Transverse colon (tissue), 4 donors: ENCODE measurements at regions not wholly inside any gene's neighbourhood (a gene's known extent, or its start where the extent isn't known, plus 50 kb on each side); places are given as distances from the start of the nearest gene placed in this dataset.
A peak's percentile ranks its signal among the peaks of the same experiment; 100 is the strongest.

Source experiments
- DNase-seq: peaks from one replicate; pipeline ENCODE4 v3.0.0-alpha.2; 2019
- H3K27ac ChIP-seq, 4 donors: fragments of 200-600 bp; sonication (generic); 2 replicates each; pipeline ENCODE4 v1.5.1; 2016 to 2018; ENCODE audit warnings: inconsistent platforms in 4 of 4
- H3K27me3 ChIP-seq: fragments of 200-600 bp; sonication (generic); 2 replicates; pipeline ENCODE4 v1.5.1; 2017; ENCODE audit warnings: inconsistent platforms
- H3K36me3 ChIP-seq, 4 donors: fragments of 200-600 bp; sonication (generic); 2 replicates each; pipeline ENCODE4 v1.5.1; 2017 to 2019; ENCODE audit warnings: inconsistent platforms in 4 of 4
- H3K4me1 ChIP-seq, 4 donors: fragments of 200-600 bp; sonication (generic); 2 replicates each; pipeline ENCODE4 v1.5.1; 2017 to 2020; ENCODE audit warnings: inconsistent platforms in 4 of 4
- H3K4me3 ChIP-seq, 4 donors: fragments of 200-600 bp; sonication (generic); 1 replicate in 1 of 4; 2 replicates in 3 of 4; pipeline versions ENCODE4 v1.5.1 to v1.6.1; 2017 to 2019; ENCODE audit warnings: inconsistent platforms in 4 of 4
- H3K9me3 ChIP-seq, 2 donors: fragments of 200-600 bp; sonication (generic); 2 replicates each; pipeline ENCODE4 v1.5.1; 2017 to 2019; ENCODE audit warnings: inconsistent platforms in 2 of 2
- EP300 ChIP-seq: sonication (generic); formaldehyde crosslinking; IDR thresholded peaks from one replicate; pipeline ENCODE4 v1.6.1; 2017; ENCODE audit warnings: antibody characterized with exemption, low read depth
- POLR2A ChIP-seq: fragments of 450-650 bp; IDR thresholded peaks from one replicate; pipeline ENCODE4 v1.6.1; 2016; ENCODE audit warnings: antibody characterized with exemption, mild to moderate bottlenecking, moderate library complexity
- POLR2AphosphoS5 ChIP-seq, 3 donors: sonication (generic); formaldehyde crosslinking; IDR thresholded peaks; one replicate each; pipeline ENCODE4 v1.6.1; 2016; ENCODE audit warnings: antibody characterized with exemption in 3 of 3
- WGBS, 2 donors: methylation state at CpG; one replicate each; pipeline ENCODE4 v1.1.5; 2018; ENCODE audit warnings: low coverage in 1 of 2; 5-methylcytosine and 5-hydroxymethylcytosine counted together
- in situ Hi-C, 4 donors: fragments of 200-750 bp; cut with MboI; loops; one replicate each; pipeline versions ENCODE4 v1.15.0 to v1.15.1; 2017; ENCODE audit warnings: low sequenced_read_pairs in 3 of 4, low pct_ligation_motif_present in 1 of 4, low pct_unique_long_range_greater_than_20kb in 1 of 4
- intact Hi-C: fragments of 100-400 bp; cut with DNase I; formaldehyde crosslinking; loops from one replicate; pipeline ENCODE4 v1.15.1; 2023; ENCODE audit warnings: low total_unique reads
- TF ChIP-seq, protein P1 (sequence below), 5 experiments: fragments of 200-600 bp in 3 of 5; fragments of 450-650 bp in 2 of 5; sonication (generic) in 3 of 5; IDR thresholded peaks; 1 replicate in 2 of 5; 2 replicates in 3 of 5; pipeline ENCODE4 v1.5.1; 2016 to 2017; ENCODE audit warnings: antibody characterized with exemption in 5 of 5, inconsistent platforms in 3 of 5, mild to moderate bottlenecking in 2 of 5, moderate library complexity in 1 of 5

- DNase-seq, result no peak
- Histone ChIP-seq H3K9me3 (no peaks in the 10 kb centered on the region), H3K4me3 (no peak overlapping the region), H3K27me3 (no peaks in the 10 kb centered on the region), H3K27ac (no peak overlapping the region), H3K4me1 (no peaks in the 10 kb centered on the region), H3K36me3 (no peaks in the 10 kb centered on the region)
- intact Hi-C loops (no loop called here), in situ Hi-C loops (no loop called here)
- WGBS, 2 donors, result 79 to 80% methylated on average over 3 of the region's 3 CpGs
- TF ChIP-seq POLR2AphosphoS5 (IDR thresholded peaks at IDR 0.05) (no peak), POLR2A (no peak), EP300 (no peak)
- TF ChIP-seq, protein P1, sequence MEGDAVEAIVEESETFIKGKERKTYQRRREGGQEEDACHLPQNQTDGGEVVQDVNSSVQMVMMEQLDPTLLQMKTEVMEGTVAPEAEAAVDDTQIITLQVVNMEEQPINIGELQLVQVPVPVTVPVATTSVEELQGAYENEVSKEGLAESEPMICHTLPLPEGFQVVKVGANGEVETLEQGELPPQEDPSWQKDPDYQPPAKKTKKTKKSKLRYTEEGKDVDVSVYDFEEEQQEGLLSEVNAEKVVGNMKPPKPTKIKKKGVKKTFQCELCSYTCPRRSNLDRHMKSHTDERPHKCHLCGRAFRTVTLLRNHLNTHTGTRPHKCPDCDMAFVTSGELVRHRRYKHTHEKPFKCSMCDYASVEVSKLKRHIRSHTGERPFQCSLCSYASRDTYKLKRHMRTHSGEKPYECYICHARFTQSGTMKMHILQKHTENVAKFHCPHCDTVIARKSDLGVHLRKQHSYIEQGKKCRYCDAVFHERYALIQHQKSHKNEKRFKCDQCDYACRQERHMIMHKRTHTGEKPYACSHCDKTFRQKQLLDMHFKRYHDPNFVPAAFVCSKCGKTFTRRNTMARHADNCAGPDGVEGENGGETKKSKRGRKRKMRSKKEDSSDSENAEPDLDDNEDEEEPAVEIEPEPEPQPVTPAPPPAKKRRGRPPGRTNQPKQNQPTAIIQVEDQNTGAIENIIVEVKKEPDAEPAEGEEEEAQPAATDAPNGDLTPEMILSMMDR (IDR thresholded peaks at IDR 0.05), result no peak
These were observed 1036.2 kb upstream of the POU3F3 start for GRCh38 chr2:103817746-103818145.

GRCh38 chr2:103818176-103818575, 1035.7 kb upstream of the POU3F3 start:
- H3K36me3 ChIP-seq, result no peaks in the 10 kb centered on the region
- WGBS, 2 donors, result 56 to 74% methylated on average over 2 of the region's 2 CpGs
- in situ Hi-C loops, result no loop called here
- intact Hi-C loops, result no loop called here
- TF ChIP-seq POLR2A (no peak), EP300 (no peak), POLR2AphosphoS5 (IDR thresholded peaks at IDR 0.05) (no peak)
- TF ChIP-seq, protein P1 (IDR thresholded peaks at IDR 0.05), result no peak
- no peak overlapping the region for H3K27ac ChIP-seq
- H3K4me1 ChIP-seq, result no peaks in the 10 kb centered on the region
- H3K4me3 ChIP-seq, result no peak overlapping the region
- H3K9me3 ChIP-seq, result no peaks in the 10 kb centered on the region
- DNase-seq, result no peak
- no peaks in the 10 kb centered on the region for H3K27me3 ChIP-seq

DNA sequence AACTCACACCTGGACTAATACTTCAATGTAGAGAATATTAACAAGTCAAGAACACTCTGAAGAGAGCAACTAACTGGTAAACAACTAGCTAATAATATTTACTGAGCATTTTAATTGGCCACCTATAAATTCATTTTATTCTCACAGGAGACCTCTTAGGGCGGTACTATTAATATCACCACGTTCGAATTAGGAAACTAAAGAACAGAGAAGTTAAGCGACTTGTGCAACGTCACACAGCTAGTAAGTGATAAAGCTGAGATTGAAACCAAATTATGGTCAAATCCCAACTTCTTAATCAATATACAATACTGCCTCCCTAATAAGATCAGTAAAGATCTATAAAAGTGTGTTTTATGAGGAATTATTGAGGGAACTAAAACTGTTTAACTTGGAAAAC, 1034.3 kb upstream of the POU3F3 start:
- Histone ChIP-seq H3K27ac (no peak overlapping the region), H3K27me3 (no peaks in the 10 kb centered on the region), H3K4me3 (no peak overlapping the region), H3K4me1 (peaks cover 0 to 4% (median 0%) of the 10 kb centered on the region in 4 donors), H3K9me3 (no peaks in the 10 kb centered on the region), H3K36me3 (no peaks in the 10 kb centered on the region)
- 88 to 89% methylated on average over 5 of the region's 5 CpGs for WGBS, 2 donors
- TF ChIP-seq POLR2A, result no peak
- no peak for TF ChIP-seq POLR2AphosphoS5 (IDR thresholded peaks at IDR 0.05)
- TF ChIP-seq, protein P1 (IDR thresholded peaks at IDR 0.05), result no peak
- TF ChIP-seq EP300, result no peak
- no peak for DNase-seq
- intact Hi-C loops, result no loop called here
- in situ Hi-C loops, result no loop called here

DNA sequence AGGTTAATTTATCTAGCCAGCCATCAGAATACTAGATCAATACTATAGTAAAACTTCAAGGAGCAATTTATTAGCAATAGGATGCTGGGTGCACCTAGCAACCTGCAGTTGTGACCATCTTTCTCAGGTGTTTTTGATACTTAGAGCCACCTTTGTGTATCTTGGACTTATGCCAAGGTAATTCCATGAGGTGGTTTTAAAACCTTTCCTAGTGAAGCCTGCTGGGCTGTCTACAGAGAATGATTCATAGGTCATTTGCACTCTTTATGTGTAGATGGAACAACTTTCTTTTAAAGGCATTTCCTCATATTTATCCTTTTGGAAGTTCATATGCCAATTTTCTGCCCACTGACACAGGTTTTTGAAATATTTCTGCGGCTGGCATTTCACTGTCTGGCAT, 1030.1 kb upstream of the POU3F3 start:
- in situ Hi-C loops, result no loop called here
- WGBS, 2 donors, result 33 to 38% methylated on average over 1 of the region's 1 CpG
- no peak for DNase-seq

More for the DNA sequence above, 1030.1 kb upstream of the POU3F3 start:
- H3K27me3 ChIP-seq, result no peaks in the 10 kb centered on the region
- intact Hi-C loops, result no loop called here
- H3K4me3 ChIP-seq, result no peak overlapping the region
- no peaks in the 10 kb centered on the region for H3K36me3 ChIP-seq
- H3K27ac ChIP-seq, result no peak overlapping the region
- H3K9me3 ChIP-seq, result no peaks in the 10 kb centered on the region
- TF ChIP-seq POLR2AphosphoS5 (IDR thresholded peaks at IDR 0.05), result peak in 1 of 3 donors; percentile 17
- TF ChIP-seq, protein P1 (IDR thresholded peaks at IDR 0.05), result no peak
- H3K4me1 ChIP-seq, result peaks cover 0 to 4% (median 0%) of the 10 kb centered on the region in 4 donors
